ENCODE measurements at regions not wholly inside any gene's neighbourhood (a gene's known extent, or its start where the extent isn't known, plus 50 kb on each side); places are given as distances from the start of the nearest gene placed in this dataset.

- TF ChIP-seq, protein P1, sequence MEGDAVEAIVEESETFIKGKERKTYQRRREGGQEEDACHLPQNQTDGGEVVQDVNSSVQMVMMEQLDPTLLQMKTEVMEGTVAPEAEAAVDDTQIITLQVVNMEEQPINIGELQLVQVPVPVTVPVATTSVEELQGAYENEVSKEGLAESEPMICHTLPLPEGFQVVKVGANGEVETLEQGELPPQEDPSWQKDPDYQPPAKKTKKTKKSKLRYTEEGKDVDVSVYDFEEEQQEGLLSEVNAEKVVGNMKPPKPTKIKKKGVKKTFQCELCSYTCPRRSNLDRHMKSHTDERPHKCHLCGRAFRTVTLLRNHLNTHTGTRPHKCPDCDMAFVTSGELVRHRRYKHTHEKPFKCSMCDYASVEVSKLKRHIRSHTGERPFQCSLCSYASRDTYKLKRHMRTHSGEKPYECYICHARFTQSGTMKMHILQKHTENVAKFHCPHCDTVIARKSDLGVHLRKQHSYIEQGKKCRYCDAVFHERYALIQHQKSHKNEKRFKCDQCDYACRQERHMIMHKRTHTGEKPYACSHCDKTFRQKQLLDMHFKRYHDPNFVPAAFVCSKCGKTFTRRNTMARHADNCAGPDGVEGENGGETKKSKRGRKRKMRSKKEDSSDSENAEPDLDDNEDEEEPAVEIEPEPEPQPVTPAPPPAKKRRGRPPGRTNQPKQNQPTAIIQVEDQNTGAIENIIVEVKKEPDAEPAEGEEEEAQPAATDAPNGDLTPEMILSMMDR (IDR thresholded peaks at IDR 0.05; ENCODE audit: insufficient read depth, low read length, poor library complexity, severe bottlenecking) = no peak
- no peak for DNase-seq (ENCODE audit: low read depth)
- no peak overlapping the region for H3K4me3 ChIP-seq (ENCODE audit: low read depth, low read length)
- H3K36me3 ChIP-seq (ENCODE audit: control insufficient read depth, insufficient read depth, low read length) = no peaks in the 10 kb centered on the region
- H3K27me3 ChIP-seq (ENCODE audit: control insufficient read depth, insufficient read depth, low read length) = no peaks in the 10 kb centered on the region
These were observed 74.1 kb upstream of the GRB10 start for GRCh38 chr7:50856806-50857205.

GRCh38 chr7:50856231-50856630 is 73.5 kb upstream of the GRB10 start:
- no peak for DNase-seq (ENCODE audit: low read depth)
- Histone ChIP-seq H3K27me3 (ENCODE audit: control insufficient read depth, insufficient read depth, low read length) (no peaks in the 10 kb centered on the region), H3K4me3 (ENCODE audit: low read depth, low read length) (no peak overlapping the region), H3K36me3 (ENCODE audit: control insufficient read depth, insufficient read depth, low read length) (no peaks in the 10 kb centered on the region)
- TF ChIP-seq, protein P1 (IDR thresholded peaks at IDR 0.05; ENCODE audit: insufficient read depth, low read length, poor library complexity, severe bottlenecking) = no peak

GRCh38 chr7:50855526-50855925 is 72.8 kb upstream of the GRB10 start:
- Histone ChIP-seq H3K27me3 (ENCODE audit: control insufficient read depth, insufficient read depth, low read length) (no peaks in the 10 kb centered on the region), H3K36me3 (ENCODE audit: control insufficient read depth, insufficient read depth, low read length) (no peaks in the 10 kb centered on the region)

DNA sequence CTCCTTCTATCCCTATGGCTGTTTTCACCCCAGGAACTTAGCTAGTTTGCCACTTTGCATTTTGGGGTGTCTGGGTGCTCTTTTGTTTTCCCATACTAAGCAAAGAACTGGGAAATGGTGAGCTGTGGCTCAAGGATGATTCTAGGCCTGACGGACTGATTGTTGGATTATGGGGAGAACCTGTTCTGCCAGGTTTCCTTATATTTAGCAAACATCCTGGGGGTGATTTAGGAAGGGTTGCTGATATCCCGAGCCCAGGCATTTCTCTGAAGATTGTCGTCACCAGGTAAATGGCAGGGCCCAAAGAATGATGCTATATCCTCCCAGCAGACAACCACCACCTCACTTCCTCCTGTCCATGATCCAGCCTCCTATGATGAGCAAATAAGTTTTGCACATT is 72.1 kb upstream of the GRB10 start:
- TF ChIP-seq, protein P1 (IDR thresholded peaks at IDR 0.05; ENCODE audit: insufficient read depth, low read length, poor library complexity, severe bottlenecking) = no peak
- Histone ChIP-seq H3K36me3 (ENCODE audit: control insufficient read depth, insufficient read depth, low read length) (no peaks in the 10 kb centered on the region), H3K27me3 (ENCODE audit: control insufficient read depth, insufficient read depth, low read length) (no peaks in the 10 kb centered on the region), H3K4me3 (ENCODE audit: low read depth, low read length) (no peak overlapping the region)
- DNase-seq (ENCODE audit: low read depth) = no peak

More at GRCh38 chr7:50855526-50855925, 72.8 kb upstream of the GRB10 start:
- no peak overlapping the region for H3K4me3 ChIP-seq (ENCODE audit: low read depth, low read length)
- TF ChIP-seq, protein P1 (IDR thresholded peaks at IDR 0.05; ENCODE audit: insufficient read depth, low read length, poor library complexity, severe bottlenecking) = no peak
- DNase-seq (ENCODE audit: low read depth) = no peak

- H3K36me3 ChIP-seq (ENCODE audit: control insufficient read depth, insufficient read depth, low read length) = no peaks in the 10 kb centered on the region
- TF ChIP-seq, protein P1 (IDR thresholded peaks at IDR 0.05; ENCODE audit: insufficient read depth, low read length, poor library complexity, severe bottlenecking) = no peak
- DNase-seq (ENCODE audit: low read depth) = no peak
- no peaks in the 10 kb centered on the region for H3K27me3 ChIP-seq (ENCODE audit: control insufficient read depth, insufficient read depth, low read length)
- no peak overlapping the region for H3K4me3 ChIP-seq (ENCODE audit: low read depth, low read length)
These were observed 71.6 kb upstream of the GRB10 start for GRCh38 chr7:50854247-50854646.

DNA sequence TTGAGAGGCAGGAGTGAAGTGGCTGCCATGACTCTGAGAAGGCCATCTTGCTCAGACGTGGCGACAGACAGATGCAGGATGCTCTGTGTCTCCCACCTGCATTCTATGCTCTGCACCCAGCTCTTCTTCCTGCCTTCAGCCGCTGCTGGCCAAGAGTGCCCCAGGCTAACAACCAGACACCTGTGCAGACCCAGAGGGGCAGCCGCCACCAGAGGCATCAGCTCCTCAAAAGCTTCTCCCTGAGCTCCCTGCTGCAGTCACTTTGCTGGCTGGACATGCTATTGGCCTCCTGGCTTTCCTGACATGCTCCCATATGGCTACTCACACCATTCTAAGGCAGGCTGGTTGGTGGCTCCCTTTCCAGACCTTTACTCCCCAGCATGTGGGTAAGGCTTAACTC is 70.6 kb upstream of the GRB10 start:
- TF ChIP-seq, protein P1 (IDR thresholded peaks at IDR 0.05; ENCODE audit: insufficient read depth, low read length, poor library complexity, severe bottlenecking) = no peak
- no peak overlapping the region for H3K4me3 ChIP-seq (ENCODE audit: low read depth, low read length)
- H3K36me3 ChIP-seq (ENCODE audit: control insufficient read depth, insufficient read depth, low read length) = no peaks in the 10 kb centered on the region
- DNase-seq (ENCODE audit: low read depth) = no peak
- H3K27me3 ChIP-seq (ENCODE audit: control insufficient read depth, insufficient read depth, low read length) = no peaks in the 10 kb centered on the region
